ENCODE measurements at regions not wholly inside any gene's neighbourhood (a gene's known extent, or its start where the extent isn't known, plus 50 kb on each side); places are given as distances from the start of the nearest gene placed in this dataset.

DNA sequence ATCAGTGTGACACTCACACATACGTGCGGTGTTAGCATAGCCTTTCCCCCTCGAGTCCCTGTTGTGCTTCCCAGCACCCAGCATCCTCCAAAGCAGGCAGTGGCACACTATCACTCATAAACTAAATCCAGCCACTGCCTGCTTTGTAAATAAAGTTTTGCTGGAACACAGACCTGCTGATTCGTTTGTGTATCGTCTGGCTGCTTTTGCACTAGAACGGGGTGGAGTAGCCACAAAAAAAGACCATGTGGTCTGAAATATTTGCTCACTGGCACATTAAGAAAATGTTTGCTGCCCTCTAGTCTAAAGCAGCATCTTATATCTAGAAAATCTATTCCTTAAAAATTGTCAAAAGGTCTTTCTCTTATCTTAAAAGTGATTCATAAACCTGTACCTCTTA is 341.2 kb upstream of the ZFHX3 start:
- no peak for ATAC-seq

- ATAC-seq: no peak
These were observed 340.1 kb upstream of the ZFHX3 start for GRCh38 chr16:73387979-73388378.

- ATAC-seq: no peak
These were observed 337.8 kb upstream of the ZFHX3 start for GRCh38 chr16:73385696-73386095.

DNA sequence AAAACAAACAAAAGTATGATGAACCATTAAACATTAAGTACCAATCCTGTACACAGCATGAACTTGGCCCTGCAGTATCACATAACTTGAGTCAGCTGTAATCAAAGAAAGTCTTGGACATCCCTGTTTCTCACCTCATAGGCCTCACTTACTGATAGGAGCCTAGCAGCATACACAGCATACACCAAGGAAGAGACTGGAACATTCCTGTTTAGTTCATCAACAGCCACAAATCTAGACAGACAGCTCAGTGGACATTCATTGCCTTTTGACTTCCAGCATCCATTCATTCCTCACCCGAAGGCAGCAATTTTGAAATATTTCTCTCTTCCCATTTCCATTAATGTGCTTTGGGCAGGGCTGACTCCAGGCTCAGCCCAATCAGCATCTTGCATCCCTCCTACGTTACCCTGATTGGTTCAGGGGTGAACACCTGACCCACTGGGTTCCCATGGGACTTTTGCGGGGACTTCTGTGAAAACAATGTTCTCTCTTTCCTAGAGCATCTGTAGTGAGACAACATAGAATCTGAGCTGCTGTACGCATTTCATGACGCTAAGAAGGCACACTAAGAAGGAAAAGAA is 336.7 kb upstream of the ZFHX3 start:
- ATAC-seq: no peak

- no peak for ATAC-seq
These were observed 336.0 kb upstream of the ZFHX3 start for GRCh38 chr16:73383988-73384365.

DNA sequence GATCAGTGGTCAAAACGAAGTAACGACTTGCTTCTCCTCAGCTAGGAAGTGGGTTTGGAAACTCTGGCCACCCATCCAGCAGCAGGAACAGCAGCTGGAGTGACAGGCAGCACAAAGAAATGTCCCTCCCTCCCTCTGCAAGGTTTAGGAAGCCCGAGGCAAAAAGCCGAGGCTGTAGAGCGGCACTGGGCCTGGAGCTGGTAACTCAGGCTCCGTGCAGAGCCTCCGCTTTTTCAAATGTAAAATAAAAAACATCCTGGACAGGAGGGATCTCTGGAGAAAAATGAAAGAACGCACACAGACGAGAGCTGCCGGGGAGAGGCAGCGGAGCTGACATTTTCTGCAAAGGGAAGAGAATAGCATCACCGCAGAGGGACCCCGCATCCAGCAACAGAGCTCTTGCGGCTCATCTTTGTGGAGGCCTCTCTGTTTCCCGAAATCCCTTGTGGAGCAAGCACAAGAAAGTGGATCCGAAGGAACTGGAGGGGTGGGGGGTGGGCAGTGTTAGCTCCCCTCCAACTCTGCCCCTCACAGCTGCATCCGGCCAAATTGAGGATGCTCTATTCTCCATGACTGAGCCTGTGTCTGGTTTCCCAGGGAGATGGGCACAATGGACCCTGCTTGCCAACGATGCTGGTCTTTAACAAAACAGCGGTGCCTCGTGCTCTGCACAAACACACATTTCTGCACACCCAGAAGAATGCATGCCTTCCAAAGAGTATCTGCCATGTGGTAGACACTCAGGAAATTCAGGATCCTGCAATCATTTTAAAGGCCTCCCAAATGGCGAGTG is 335.5 kb upstream of the ZFHX3 start:
- ATAC-seq: no peak

- no peak for ATAC-seq
These were observed 330.5 kb upstream of the ZFHX3 start for GRCh38 chr16:73378471-73378870.

DNA sequence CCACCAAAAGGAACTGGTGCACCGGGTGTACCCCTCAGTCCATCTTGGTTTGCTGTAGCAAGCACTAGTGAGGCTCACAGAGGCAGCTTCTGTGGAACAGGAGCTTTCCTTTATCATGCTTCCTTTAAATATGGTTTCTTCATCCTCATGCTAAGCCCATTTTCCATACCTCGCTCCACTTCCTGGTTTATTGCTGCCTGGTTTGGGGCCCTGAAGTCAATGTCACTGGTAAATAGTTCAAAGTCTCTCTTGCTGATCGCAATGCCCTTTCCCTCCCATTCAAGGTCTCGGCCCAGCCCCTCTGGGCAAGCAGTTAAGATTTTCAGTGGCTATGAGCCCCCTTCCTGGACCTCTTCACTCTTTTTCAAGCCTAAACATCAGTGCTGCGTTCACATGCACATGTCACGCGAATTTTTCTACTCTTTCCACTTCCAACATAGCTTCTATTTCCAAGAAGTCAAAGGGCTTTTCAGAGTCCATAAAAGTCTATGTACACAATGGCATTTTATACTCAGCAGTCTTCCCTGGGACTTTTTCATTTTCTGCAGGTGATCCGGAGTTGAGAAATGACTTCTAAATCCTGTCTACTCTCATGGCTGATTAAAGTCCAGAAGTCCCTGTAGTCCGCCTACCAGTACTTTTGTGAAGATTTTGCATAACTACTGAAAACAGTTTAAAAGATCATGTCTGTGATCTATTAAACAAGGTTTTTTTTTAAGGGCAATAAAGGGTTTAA is 323.8 kb upstream of the ZFHX3 start:
- ATAC-seq: no peak

DNA sequence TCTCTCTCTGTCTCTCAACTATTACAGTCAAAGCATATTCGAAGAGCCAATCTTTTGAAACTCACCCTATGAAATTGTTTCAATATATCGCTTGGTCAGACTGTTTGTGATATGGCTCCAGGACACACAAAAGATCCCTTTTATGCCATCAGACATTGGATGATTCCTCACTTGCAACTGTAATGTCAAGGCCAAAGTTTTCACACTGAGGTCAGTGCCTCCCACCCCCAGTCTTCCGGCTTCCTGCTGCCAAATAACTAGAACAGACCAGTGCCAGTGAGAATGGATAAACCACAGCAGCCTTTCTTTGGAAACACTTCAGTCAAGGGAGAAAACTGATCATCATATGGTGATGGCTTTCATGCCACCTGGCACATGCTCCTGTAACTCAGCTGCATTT is 321.9 kb upstream of the ZFHX3 start:
- no peak for ATAC-seq

DNA sequence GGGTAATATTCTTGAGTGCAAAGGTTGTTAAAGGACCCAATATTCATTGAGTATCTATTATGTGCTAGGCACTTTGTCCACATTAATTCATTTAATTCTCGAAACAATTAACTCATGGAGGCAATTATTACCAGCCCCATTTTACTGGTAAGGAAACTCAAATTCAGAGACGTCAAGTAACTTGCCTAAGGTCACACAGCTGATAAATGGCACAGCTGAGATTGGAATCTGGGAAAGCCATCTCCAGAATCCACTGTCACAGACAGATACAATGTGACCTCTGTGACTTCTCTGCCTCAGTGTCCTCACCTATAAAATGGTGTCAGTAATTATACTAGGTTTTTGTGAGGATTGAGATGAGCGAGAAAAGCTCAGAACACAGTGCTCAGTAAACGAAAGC is 320.8 kb upstream of the ZFHX3 start:
- no peak for ATAC-seq

GRCh38 chr16:73365016-73365551 is 317.2 kb upstream of the ZFHX3 start:
- ATAC-seq: no peak

DNA sequence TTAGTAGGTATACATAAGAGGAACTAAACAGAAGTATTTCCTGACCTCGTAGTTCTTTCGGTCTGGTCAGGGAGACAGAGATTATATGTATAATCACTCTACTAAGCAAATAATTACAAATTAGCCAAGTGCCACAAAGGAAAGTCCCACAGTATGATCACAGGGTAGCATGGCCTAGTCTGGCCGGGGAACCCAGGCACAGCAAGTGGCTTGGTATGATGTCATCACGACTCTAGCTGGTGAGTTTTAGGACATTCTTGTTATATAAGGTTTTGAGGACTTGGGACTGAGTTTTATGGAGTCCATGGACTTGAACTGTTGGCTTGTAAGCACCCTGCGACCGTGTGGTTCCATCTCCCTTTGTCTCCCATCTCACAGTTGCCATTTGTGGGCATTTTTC is 316.5 kb upstream of the ZFHX3 start:
- no peak for ATAC-seq

DNA sequence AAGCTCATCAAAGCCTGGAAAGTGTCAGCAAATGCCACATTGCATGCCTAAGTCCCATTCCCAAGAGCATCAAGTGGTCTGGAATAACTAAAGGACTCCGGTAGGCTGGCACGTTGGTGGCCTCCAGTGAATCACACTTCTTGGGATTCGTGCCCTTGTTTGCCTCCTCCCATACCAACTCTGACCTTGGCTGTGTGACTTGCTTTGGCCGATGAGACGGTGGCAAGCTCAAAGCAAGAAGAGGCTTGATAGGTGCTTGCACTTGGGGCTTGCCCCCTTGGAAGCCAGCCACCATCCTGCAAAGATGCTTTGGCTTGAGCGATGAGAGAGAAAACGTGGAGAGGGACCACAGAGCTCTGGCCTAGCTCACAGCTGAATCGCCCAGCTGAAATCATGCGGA is 313.1 kb upstream of the ZFHX3 start:
- ATAC-seq: no peak

- no peak for ATAC-seq
These were observed 308.6 kb upstream of the ZFHX3 start for GRCh38 chr16:73356401-73357079.

GRCh38 chr16:73355981-73356380 is 308.1 kb upstream of the ZFHX3 start:
- no peak for ATAC-seq

- ATAC-seq: no peak
These were observed 306.5 kb upstream of the ZFHX3 start for GRCh38 chr16:73354434-73354833.

GRCh38 chr16:73350707-73351452 is 303.0 kb upstream of the ZFHX3 start:
- no peak for ATAC-seq

DNA sequence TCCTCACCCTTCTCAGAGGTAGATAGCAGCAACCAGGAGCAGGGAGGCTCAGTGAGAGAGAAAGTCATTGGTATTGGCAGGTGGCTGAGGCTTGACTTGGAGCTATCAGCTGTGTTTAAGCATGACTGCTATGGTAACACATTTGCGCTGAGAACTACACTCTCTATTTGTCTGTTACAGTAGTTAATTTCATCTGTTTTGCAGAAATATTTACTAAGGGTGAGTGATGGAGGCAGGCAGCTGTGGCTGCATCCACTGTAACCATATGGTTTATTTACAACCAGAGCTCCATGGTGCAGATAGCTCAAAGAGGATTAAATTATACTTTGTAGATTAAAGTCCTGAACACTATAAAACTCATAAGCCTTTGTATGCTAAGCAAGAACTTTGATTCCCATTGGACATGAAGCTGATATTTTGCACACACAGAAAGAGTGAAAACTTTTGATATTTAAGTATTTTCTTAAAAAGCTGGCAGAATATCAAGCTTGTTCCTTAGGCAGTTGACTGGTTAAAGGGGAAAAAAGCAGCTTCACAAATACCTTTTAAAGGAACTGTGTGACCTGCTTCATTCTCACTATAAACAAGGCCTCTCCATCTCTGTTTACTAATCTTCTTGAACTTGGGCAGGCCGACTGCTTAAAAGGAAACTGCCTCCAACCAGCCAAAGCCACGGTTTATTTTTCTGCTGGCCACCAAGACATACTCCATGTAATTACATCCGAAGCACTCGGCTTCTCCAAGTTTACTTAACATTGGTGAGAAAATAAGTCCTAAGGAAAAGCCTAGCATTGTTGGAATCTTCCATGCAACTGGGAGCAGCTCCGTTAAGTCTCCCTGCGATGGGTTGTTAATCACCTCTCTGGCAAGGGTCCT is 299.8 kb upstream of the ZFHX3 start:
- no peak for ATAC-seq

GRCh38 chr16:73339821-73340220 is 291.9 kb upstream of the ZFHX3 start:
- ATAC-seq: no peak

DNA sequence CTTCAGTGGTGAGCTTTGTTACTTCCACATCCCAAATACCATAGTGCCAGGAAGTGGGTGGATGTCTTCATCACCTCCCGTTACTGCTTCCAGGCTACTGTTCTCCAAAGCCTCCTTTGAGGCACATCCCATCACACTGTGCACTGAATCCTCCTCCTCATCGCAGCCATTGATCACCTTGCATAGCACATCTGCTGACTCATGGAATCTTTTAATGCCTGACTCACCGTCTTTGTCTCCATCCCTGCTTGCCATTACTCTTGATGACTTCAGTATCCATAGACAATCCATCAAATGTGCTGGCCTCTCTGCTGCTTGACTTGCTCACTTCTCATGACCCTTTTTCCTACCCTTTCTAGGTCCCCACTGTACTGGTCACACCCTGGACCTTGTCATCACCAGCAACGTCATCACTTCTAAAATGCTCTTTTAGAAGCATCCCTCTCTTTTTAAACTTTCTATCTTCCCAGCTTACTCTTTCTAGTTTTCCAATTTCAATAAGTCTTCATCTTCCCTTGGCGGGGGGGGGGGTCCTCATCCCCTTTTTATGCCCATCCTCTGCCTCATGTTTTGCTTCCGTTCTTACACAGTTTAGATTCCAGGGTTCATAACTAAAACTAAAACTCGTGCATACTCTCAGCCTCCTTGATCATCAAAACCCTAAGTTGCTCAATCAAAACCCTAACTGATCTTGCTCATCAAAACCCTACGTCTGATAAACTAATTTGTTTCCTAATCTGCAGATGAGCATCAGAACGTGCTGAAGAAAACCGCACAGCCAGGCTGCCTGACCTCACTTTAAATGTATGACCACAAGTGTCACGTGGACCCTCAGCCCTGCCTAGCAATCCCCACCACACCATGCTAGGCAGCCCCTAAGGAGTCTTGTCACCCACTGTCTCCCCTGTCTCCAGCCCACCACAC is 289.7 kb upstream of the ZFHX3 start:
- no peak for ATAC-seq

Data from activated CD4-positive, CD25-positive, alpha-beta regulatory T cell treated with anti-CD3 and anti-CD28 coated beads, Interleukin-2, amount 50 U/mL, for 24 hours (primary cell).